Right lobe of liver (tissue), 4 donors: ENCODE measurements at regions not wholly inside any gene's neighbourhood (a gene's known extent, or its start where the extent isn't known, plus 50 kb on each side); places are given as distances from the start of the nearest gene placed in this dataset.

ENCODE experiments used
- POLR2A ChIP-seq: fragments of 450-650 bp; IDR thresholded peaks from one replicate; pipeline ENCODE4 v1.6.1; 2017; ENCODE audit warnings: antibody characterized with exemption, mild to moderate bottlenecking
- TF ChIP-seq, protein P1 (sequence below), 4 donors: fragments of 200-600 bp in 3 of 4; fragments of 450-650 bp in 1 of 4; IDR thresholded peaks; one replicate each; pipeline versions ENCODE4 v1.5.1 to v1.8.0; 2016 to 2022; ENCODE audit warnings: antibody characterized with exemption in 4 of 4, mild to moderate bottlenecking in 2 of 4
- donor health status: DM: no; HTN: no; CAD: no.
- donor health status: DM: no; HTN: no; CAD: no.
- donor health status: DM: no; HTN: yes; CAD: no.

DNA sequence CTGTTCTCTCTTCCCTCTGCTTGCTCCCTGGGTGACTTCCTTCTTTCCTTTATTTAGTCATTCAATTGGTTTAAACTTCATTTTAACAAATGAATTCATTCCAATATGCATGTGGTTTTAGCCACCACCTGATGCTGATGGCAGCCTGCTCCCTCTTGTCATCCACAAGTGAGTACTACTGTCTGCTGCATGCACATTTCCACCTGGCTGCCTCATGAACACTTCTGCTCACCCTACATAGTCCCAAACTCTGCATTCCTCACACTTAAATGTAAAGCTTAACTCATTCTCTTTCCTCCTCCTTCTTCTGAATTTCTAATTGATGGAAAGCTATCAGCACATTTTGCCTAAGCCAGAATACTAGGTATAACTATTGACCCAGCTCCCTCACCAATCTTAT lies 184.7 kb upstream of the ZNF462 start:
- TF ChIP-seq, protein P1, sequence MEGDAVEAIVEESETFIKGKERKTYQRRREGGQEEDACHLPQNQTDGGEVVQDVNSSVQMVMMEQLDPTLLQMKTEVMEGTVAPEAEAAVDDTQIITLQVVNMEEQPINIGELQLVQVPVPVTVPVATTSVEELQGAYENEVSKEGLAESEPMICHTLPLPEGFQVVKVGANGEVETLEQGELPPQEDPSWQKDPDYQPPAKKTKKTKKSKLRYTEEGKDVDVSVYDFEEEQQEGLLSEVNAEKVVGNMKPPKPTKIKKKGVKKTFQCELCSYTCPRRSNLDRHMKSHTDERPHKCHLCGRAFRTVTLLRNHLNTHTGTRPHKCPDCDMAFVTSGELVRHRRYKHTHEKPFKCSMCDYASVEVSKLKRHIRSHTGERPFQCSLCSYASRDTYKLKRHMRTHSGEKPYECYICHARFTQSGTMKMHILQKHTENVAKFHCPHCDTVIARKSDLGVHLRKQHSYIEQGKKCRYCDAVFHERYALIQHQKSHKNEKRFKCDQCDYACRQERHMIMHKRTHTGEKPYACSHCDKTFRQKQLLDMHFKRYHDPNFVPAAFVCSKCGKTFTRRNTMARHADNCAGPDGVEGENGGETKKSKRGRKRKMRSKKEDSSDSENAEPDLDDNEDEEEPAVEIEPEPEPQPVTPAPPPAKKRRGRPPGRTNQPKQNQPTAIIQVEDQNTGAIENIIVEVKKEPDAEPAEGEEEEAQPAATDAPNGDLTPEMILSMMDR (IDR thresholded peaks at IDR 0.05) = no peak
- TF ChIP-seq POLR2A = no peak
